ENCODE measurements at regions not wholly inside any gene's neighbourhood (a gene's known extent, or its start where the extent isn't known, plus 50 kb on each side); places are given as distances from the start of the nearest gene placed in this dataset.

DNA sequence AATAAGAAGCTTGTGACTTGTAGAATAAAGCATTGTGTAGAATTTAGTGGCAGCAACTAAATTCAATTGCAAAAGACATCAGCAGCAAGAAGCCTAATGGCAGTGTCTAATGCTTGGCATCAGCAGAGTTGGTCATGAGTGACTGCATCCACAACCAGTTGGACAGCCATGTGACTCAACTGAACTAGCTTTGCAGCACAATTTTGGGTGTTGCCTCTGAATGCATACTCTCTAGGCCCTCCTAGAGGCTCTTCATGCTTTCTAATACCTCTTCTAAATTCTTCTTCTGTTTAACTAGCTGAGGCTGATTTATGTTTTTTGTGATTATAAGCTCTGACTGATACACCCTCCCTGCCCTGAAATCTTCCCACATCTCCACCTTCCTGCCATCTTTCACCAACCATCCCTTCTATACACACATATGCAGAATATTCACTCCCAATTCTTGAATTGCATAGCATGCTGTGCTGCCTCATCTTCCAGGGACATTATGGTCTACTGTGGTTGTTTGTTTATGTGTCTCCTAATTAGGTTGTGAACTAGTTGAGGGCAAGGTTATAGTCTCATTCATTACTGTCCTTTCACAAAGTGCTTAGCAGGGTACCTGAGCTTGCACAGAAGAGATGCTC, 266.7 kb upstream of the GJB5 start:
- no peak for TF ChIP-seq CTCF (IDR thresholded peaks at IDR 0.05)
- DNase-seq, result no peak
- Histone ChIP-seq H3K4me3 (no peak overlapping the region), H3K36me3 (no peaks in the 10 kb centered on the region), H3K9me3 (no peaks in the 10 kb centered on the region), H3K4me1 (no peaks in the 10 kb centered on the region), H3K9ac (ENCODE audit: low read depth in 2 of 2, low read length in 2 of 2) (no peak overlapping the region), H3K27ac (no peak overlapping the region), H3K27me3 (no peaks in the 10 kb centered on the region)
- intact Hi-C loops (cut with DNase I), result no loop called here

- Histone ChIP-seq H3K27ac (no peak overlapping the region), H3K9me3 (no peaks in the 10 kb centered on the region), H3K27me3 (no peaks in the 10 kb centered on the region), H3K9ac (ENCODE audit: low read depth in 2 of 2, low read length in 2 of 2) (no peak overlapping the region), H3K4me3 (no peak overlapping the region), H3K4me1 (no peaks in the 10 kb centered on the region), H3K36me3 (no peaks in the 10 kb centered on the region)
- TF ChIP-seq CTCF (IDR thresholded peaks at IDR 0.05), result no peak
- no peak for DNase-seq
- intact Hi-C loops (cut with DNase I), result no loop called here
Measured at GRCh38 chr1:34500451-34500850, 254.4 kb upstream of the GJB5 start.

DNA sequence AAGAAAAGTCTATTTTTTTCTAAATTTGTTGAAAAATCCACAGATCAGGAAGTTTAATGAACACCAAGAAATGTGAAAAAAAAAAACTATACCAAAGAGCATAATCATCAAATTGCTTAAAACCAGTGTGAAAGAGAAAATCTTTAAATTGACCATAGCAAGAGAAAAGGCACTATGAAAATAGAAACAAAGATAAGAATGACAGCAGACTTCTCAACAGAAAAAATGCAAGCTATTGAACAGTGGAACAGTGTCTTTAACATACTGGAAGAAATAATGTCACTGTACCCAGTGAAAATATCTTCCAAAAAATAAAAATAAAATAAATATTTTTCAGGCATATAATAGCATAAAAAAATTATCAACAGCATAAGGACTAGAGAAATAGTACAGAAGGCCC, 243.0 kb upstream of the GJB5 start:
- TF ChIP-seq CTCF (IDR thresholded peaks at IDR 0.05), result no peak
- Histone ChIP-seq H3K9me3 (peaks cover 3% of the 10 kb centered on the region), H3K9ac (ENCODE audit: low read depth in 2 of 2, low read length in 2 of 2) (no peak overlapping the region), H3K4me3 (no peak overlapping the region), H3K4me1 (no peaks in the 10 kb centered on the region), H3K27me3 (no peaks in the 10 kb centered on the region), H3K27ac (no peak overlapping the region), H3K36me3 (no peaks in the 10 kb centered on the region)
- DNase-seq, result no peak
- intact Hi-C loops (cut with DNase I), result no loop called here

- H3K9me3 ChIP-seq, result no peaks in the 10 kb centered on the region
- no peaks in the 10 kb centered on the region for H3K27me3 ChIP-seq
- H3K27ac ChIP-seq, result no peak overlapping the region
- intact Hi-C loops (cut with DNase I), result no loop called here
- DNase-seq, result no peak
- no peak overlapping the region for H3K9ac ChIP-seq (ENCODE audit: low read depth in 2 of 2, low read length in 2 of 2)
- H3K4me1 ChIP-seq, result no peaks in the 10 kb centered on the region
- H3K36me3 ChIP-seq, result no peaks in the 10 kb centered on the region
- no peak for TF ChIP-seq CTCF (IDR thresholded peaks at IDR 0.05)
- H3K4me3 ChIP-seq, result no peak overlapping the region
Measured at GRCh38 chr1:34518146-34518699, 236.6 kb upstream of the GJB5 start.

- H3K27me3 ChIP-seq, result no peaks in the 10 kb centered on the region
- H3K4me1 ChIP-seq, result no peaks in the 10 kb centered on the region
- intact Hi-C loops (cut with DNase I), result no loop called here
- H3K9me3 ChIP-seq, result no peaks in the 10 kb centered on the region
- H3K4me3 ChIP-seq, result no peak overlapping the region
- H3K27ac ChIP-seq, result no peak overlapping the region
- DNase-seq, result no peak
- TF ChIP-seq CTCF (IDR thresholded peaks at IDR 0.05), result no peak
- H3K9ac ChIP-seq (ENCODE audit: low read depth in 2 of 2, low read length in 2 of 2), result no peak overlapping the region
- H3K36me3 ChIP-seq, result no peaks in the 10 kb centered on the region
Measured at GRCh38 chr1:34520111-34520510, 234.7 kb upstream of the GJB5 start.
